Fibroblast of the aortic adventitia (primary cell): ENCODE measurements at regions not wholly inside any gene's neighbourhood (a gene's known extent, or its start where the extent isn't known, plus 50 kb on each side); places are given as distances from the start of the nearest gene placed in this dataset.

Experiments used
- DNase-seq: peaks from one replicate; pipeline ENCODE4 v3.0.0-alpha.2; 2010; ENCODE audit warnings: low read depth
- H3K4me3 ChIP-seq: 2 replicates; pipeline ENCODE4 v1.5.1; 2011; ENCODE audit warnings: low read depth, mild to moderate bottlenecking, control low read depth, low read length, moderate library complexity
- TF ChIP-seq, protein P1 (sequence below): IDR thresholded peaks from 2 replicates; pipeline ENCODE4 v1.5.1; 2011; ENCODE audit warnings: mild to moderate bottlenecking, low read length, control low read depth, inconsistent platforms; ENCODE audit not compliant: insufficient read depth

DNA sequence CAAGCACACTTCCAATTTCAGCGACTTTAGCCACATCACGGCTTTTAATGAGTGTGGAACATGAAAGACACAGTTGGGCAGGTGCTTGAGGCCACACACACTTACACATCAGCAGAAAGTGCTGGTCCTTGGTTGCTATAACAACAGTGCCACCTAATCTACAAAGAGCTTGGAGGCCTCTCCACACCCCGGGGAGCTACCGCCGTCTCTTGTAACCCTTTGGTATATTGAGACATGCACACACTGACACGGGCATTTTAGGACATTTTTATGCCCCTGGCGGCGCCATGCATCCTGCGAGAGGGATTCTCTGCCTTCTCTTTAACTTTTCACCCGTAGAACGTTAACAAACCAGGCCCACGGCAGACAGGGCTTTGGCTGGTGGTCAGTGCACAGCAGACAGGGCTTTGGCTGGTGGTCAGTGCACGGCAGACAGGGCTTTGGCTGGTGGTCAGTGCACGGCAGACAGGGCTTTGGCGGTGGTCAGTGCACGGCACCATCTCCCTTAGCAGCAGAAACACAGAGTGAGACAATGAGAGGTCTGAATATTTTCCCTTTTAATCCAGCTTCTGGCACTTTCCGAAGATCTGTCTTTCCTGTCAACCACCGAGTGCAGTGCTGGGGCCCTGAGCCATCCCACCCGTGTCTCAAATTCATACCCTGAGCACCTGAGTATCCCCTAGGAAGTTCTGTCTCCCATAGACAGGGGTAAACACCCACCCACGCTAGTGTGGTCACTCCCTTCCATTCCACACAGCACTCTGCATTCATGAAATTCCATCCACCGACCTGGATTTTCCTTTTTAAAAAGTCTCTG, 116.6 kb upstream of the RPS6KA2 start:
- TF ChIP-seq, protein P1, sequence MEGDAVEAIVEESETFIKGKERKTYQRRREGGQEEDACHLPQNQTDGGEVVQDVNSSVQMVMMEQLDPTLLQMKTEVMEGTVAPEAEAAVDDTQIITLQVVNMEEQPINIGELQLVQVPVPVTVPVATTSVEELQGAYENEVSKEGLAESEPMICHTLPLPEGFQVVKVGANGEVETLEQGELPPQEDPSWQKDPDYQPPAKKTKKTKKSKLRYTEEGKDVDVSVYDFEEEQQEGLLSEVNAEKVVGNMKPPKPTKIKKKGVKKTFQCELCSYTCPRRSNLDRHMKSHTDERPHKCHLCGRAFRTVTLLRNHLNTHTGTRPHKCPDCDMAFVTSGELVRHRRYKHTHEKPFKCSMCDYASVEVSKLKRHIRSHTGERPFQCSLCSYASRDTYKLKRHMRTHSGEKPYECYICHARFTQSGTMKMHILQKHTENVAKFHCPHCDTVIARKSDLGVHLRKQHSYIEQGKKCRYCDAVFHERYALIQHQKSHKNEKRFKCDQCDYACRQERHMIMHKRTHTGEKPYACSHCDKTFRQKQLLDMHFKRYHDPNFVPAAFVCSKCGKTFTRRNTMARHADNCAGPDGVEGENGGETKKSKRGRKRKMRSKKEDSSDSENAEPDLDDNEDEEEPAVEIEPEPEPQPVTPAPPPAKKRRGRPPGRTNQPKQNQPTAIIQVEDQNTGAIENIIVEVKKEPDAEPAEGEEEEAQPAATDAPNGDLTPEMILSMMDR = no peak
- no peak for DNase-seq
- no peak overlapping the region for H3K4me3 ChIP-seq

DNA sequence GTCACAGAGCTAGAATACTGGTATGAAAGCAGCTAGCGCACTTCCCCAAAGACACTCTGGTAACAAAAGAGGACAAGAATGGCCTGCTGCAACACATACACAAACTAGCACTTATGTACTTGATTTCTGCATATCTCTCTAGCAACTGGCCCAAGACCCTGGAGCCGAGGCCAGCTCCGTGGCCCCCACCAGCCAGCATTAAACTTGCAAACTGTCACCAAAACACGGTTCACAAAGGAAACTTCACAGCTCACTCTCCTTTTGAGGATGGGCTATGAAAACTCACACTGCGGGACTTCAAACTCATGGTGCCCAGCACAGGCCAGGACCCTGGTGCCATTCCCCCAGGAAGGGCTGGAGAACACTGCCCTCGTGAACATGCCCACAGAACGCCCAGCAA, 115.9 kb upstream of the RPS6KA2 start:
- TF ChIP-seq, protein P1 = no peak

DNA sequence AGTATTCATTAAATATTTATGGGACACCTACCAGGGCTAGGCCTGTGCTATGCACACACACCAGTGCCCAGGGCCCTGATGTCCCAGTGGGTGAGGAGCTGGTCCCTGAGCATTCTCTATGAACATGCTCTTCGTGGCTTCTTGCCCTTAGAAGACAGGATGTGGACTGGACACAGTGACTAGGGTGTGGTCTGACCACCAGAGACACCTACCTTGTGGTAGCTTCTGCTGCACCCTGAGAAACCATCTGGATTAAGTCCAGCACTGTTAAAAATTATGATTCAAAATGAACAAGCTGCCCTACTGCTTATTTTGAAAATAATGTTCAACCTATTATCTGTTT, 112.9 kb upstream of the RPS6KA2 start:
- TF ChIP-seq, protein P1 = no peak
- DNase-seq = no peak

More for the DNA sequence above, 115.9 kb upstream of the RPS6KA2 start:
- H3K4me3 ChIP-seq = no peak overlapping the region
- no peak for DNase-seq

DNA sequence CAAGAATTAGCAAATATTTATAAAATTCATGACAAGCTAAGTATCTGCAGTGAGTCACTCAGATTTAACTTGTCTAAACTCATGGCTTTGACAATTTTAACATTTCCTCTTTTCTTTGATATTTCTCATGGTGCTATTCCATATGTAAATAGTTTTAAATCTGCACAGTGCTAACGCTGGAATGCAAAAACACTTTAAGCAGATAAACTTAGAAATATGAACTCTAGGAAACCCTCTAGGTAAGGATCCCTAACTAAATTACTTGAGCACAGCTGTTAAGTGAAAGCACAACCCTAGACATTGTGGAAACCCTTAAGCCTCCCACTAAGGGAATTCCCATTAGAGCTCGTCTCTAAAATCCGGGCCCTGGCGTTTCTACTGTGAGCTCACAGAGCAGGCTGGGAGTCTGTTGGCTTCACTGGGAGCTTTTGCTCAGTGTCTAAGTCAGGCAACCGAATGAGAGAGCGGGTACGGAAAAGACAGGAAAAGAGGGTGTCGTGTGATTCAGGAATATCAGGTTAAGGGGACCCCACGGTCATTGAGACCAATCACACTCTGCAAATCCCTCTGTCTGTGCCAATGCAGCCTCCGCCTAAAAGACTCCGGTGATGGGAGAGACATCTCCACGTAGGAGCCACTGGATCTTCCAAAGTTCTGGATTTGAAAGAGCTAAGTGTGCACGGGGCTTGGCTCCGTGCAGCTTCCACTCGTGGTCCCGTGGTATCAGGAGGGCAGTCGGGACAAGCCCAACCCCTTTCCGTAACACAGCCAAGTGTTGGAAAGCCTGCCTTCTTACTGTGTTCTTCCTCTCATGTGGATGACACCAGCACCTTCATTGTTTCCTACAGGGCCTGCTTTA, 112.3 kb upstream of the RPS6KA2 start:
- no peak for DNase-seq
- TF ChIP-seq, protein P1 = no peak
- no peak overlapping the region for H3K4me3 ChIP-seq

More for the DNA sequence above, 112.9 kb upstream of the RPS6KA2 start:
- H3K4me3 ChIP-seq = no peak overlapping the region

DNA sequence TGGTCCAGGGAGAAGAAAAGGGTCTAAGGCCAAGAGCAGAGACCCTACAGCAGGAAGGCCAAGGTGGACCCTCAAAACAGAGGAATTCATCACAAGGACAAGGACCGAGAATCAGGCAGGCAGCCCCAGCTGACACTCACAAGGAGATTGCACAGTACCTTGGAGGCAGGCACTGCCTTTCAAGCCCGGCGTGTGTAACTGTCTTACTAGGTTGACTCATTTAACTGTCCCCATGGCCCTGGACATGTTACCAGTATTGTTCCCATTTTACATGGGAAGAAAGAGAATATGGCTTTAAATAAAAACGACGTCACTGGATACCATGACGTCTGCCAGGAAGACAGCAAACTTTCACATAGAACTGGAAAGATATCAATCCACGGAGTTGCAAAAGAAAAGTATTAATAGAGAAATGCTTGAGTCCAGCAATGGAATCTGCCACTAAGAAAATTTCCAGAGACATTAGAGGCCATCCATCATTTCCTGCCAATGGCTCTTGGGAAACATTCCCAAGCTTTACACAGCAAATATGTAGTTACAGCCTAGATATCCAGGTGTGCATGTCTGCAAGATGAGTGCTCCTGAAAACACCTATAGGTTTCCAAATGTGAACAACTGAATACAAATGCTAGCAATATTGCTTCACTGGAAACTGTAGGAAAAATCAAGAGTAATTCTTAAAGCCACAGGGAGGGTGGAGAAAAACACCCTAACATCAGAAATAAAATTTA, 111.5 kb upstream of the RPS6KA2 start:
- H3K4me3 ChIP-seq = no peak overlapping the region
- no peak for DNase-seq
- TF ChIP-seq, protein P1 = no peak

DNA sequence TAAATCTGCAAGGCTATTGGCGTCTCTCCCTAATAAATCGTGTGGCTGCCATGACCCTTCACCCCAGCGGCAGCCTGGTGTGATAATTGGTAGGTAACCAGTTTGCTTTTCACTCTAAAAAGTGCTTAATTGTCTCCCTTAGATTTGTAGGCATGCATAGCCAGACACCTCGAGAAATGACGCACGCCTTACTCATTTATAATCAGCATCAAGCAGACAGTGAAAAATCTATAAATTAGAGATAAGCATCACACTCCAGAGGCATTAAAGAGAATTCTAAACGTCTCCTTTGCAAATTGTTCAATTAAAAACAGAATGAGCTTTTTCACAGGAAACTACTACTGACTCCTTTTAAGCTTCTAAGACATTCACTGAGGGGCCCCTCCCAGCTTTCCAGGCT, 110.2 kb upstream of the RPS6KA2 start:
- DNase-seq = no peak
- TF ChIP-seq, protein P1 = no peak
- no peak overlapping the region for H3K4me3 ChIP-seq
